GM12878 (cell line): ENCODE measurements at regions not wholly inside any gene's neighbourhood (a gene's known extent, or its start where the extent isn't known, plus 50 kb on each side); places are given as distances from the start of the nearest gene placed in this dataset.

Source experiments
- ATAC-seq: fragments of 200-7000 bp; cut with Tn5 transposase; 3 replicates; pipeline ENCODE4 v1.9.1; 2020; ENCODE audit warnings: mild to moderate bottlenecking, moderate library complexity
- BruUV-seq: library from RNA; stranded (reverse); fragments of 400-500 nt; replicated peaks from 2 replicates; lab custom pipeline; 2021; lab: Mats Ljungman, UMichigan
- CTCF ChIA-PET: fragments of 300-600 bp; sonication (Branson Sonifier 250); formaldehyde crosslinking; extraction: SDS; loops from one replicate; lab custom pipeline; 2021; ENCODE audit warnings: inconsistent platforms; lab: Yijun Ruan, JAX
- POLR2A ChIA-PET: fragments of 350-600 bp; formaldehyde crosslinking; extraction: SDS; loops from one replicate; lab custom pipeline; 2021; ENCODE audit warnings: inconsistent platforms; lab: Charles Lee
- RAD21 ChIA-PET: fragments of 300-600 bp; sonication (Branson Sonifier 250); formaldehyde crosslinking; loops from one replicate; lab custom pipeline; 2023; ENCODE audit warnings: antibody characterized with exemption; ENCODE audit not compliant: unreplicated experiment; lab: Charles Lee
- SMC1A ChIA-PET: fragments of 300-600 bp; sonication (Branson Sonifier 250); formaldehyde crosslinking; loops from one replicate; lab custom pipeline; 2023; ENCODE audit not compliant: unreplicated experiment, uncharacterized antibody; lab: Charles Lee
- DNase-seq: peaks from one replicate; pipeline ENCODE4 v3.0.0-alpha.2; 2011; ENCODE audit warnings: low read depth, low spot score
- FAIRE-seq: peaks from 3 replicates; lab custom pipeline; 2011; peaks lifted over from hg19 to GRCh38; lab: Jason Lieb, UNC
- H2AFZ ChIP-seq: 2 replicates; pipeline ENCODE4 v1.6.0; 2011; ENCODE audit warnings: low read depth, low read length, control low read depth; ENCODE audit not compliant: control insufficient read depth
- H3K27ac ChIP-seq: 2 replicates; pipeline ENCODE4 v1.5.1; 2011; ENCODE audit warnings: control low read depth; ENCODE audit not compliant: control insufficient read depth, insufficient read depth
- H3K27me3 ChIP-seq, 2 experiments: replicated peaks in 1 of 2; 2 replicates each; pipeline versions ENCODE4 v1.6.0 to v1.6.1; 2011; ENCODE audit warnings: low read length in 1 of 2; ENCODE audit not compliant: control insufficient read depth in 2 of 2, insufficient read depth in 2 of 2
- H3K36me3 ChIP-seq, 2 experiments: 2 replicates each; pipeline ENCODE4 v1.5.1; 2011; ENCODE audit warnings: low read length in 1 of 2; ENCODE audit not compliant: control insufficient read depth in 2 of 2, insufficient read depth in 2 of 2
- H3K4me1 ChIP-seq: 2 replicates; pipeline ENCODE4 v1.6.1; 2011; ENCODE audit warnings: mild to moderate bottlenecking, low read length, moderate library complexity, mixed read lengths; ENCODE audit not compliant: control insufficient read depth, insufficient read depth
- H3K4me2 ChIP-seq: 2 replicates; pipeline ENCODE4 v1.6.0; 2011; ENCODE audit warnings: control low read depth; ENCODE audit not compliant: control insufficient read depth, insufficient read depth
- H3K4me3 ChIP-seq: fragments of 200-600 bp; sonication (generic); 2 replicates; pipeline ENCODE4 v1.5.1; 2016
- H3K79me2 ChIP-seq: 2 replicates; pipeline ENCODE4 v1.6.0; 2011; ENCODE audit warnings: low read length; ENCODE audit not compliant: control insufficient read depth, insufficient read depth
- H3K9ac ChIP-seq: 2 replicates; pipeline ENCODE4 v1.8.0; 2011; ENCODE audit warnings: low read length, control low read depth, mixed read lengths; ENCODE audit not compliant: control insufficient read depth, insufficient read depth
- H3K9me3 ChIP-seq: replicated peaks from 3 replicates; pipeline ENCODE4 v1.5.1; 2011; ENCODE audit warnings: mild to moderate bottlenecking, low read length; ENCODE audit not compliant: control insufficient read depth, insufficient read depth
- H4K20me1 ChIP-seq: 2 replicates; pipeline ENCODE4 v1.6.0; 2011; ENCODE audit not compliant: control insufficient read depth, insufficient read depth
- BACH1 ChIP-seq: fragments of 450-650 bp; IDR thresholded peaks from 2 replicates; pipeline ENCODE4 v1.6.1; 2017; ENCODE audit warnings: mild to moderate bottlenecking, borderline replicate concordance
- IRF5 ChIP-seq: fragments of 450-650 bp; IDR thresholded peaks from 2 replicates; pipeline ENCODE4 v1.6.1; 2017; ENCODE audit warnings: borderline replicate concordance
- MEF2B ChIP-seq: fragments of 450-650 bp; IDR thresholded peaks from 2 replicates; pipeline ENCODE4 v1.6.1; 2018; ENCODE audit warnings: mild to moderate bottlenecking, moderate library complexity; ENCODE audit not compliant: partially characterized antibody, poor library complexity, severe bottlenecking
- PAX8 ChIP-seq: fragments of 450-650 bp; IDR thresholded peaks from 2 replicates; pipeline ENCODE4 v1.6.1; 2017; ENCODE audit warnings: mild to moderate bottlenecking, moderate library complexity
- POLR2AphosphoS2 ChIP-seq: IDR thresholded peaks from 2 replicates; pipeline ENCODE4 v1.6.1; 2011; ENCODE audit warnings: low read depth, mild to moderate bottlenecking, low read length, improper control_type of control experiment, moderate library complexity
- WGBS: methylation state at CpG from one replicate; pipeline ENCODE4 v1.1.6; 2016; ENCODE audit warnings: low lambda C conversion rate; ENCODE audit not compliant: insufficient replicate concordance, insufficient coverage; ENCODE audit errors: missing lambda C conversion rate; 5-methylcytosine and 5-hydroxymethylcytosine counted together
- in situ Hi-C: fragments of 300-500 bp; cut with MboI; formaldehyde crosslinking; loops from 9 replicates; pipeline ENCODE4 v1.14.3; 2018; ENCODE audit warnings: mixed read lengths
- intact Hi-C: fragments of 100-400 bp; cut with micrococcal nuclease; formaldehyde crosslinking; loops from one replicate; pipeline ENCODE4 v1.14.2; 2022; ENCODE audit not compliant: unreplicated experiment

- no peaks in the 10 kb centered on the region for H3K36me3 ChIP-seq
- SMC1A ChIA-PET: no interaction called here
- no peak overlapping the region for H3K4me3 ChIP-seq
- no peak overlapping the region for H2AFZ ChIP-seq
- FAIRE-seq (no peak), DNase-seq (no peak), ATAC-seq (no peak)
- no peak overlapping the region for H3K9ac ChIP-seq
- H3K4me2 ChIP-seq: no peak overlapping the region
- no peaks in the 10 kb centered on the region for H4K20me1 ChIP-seq
- TF ChIP-seq BACH1 (no peak), POLR2AphosphoS2 (no peak), IRF5 (no peak)
- no peak overlapping the region for H3K27ac ChIP-seq
- RAD21 ChIA-PET: no interaction called here
- no peaks in the 10 kb centered on the region for H3K79me2 ChIP-seq
- H3K27me3 ChIP-seq: no peaks in the 10 kb centered on the region; a peak in 1 of 4 replicates
- CTCF ChIA-PET: no interaction called here
- no TSS peak for BruUV-seq
- H3K9me3 ChIP-seq: no peaks in the 10 kb centered on the region
- intact Hi-C loops: no loop called here
- 31% methylated on average over 3 of the region's 3 CpGs for WGBS
- POLR2A ChIA-PET: interaction anchor here (0.6 kb wide), 1 partner anchor 879 kb away, joined by 3 read pairs; no protein-coding TSS in a partner anchor
- in situ Hi-C loops: no loop called here
- H3K4me1 ChIP-seq: no peaks in the 10 kb centered on the region
Observed at GRCh38 chr2:145066856-145067548, 547.1 kb upstream of the ZEB2 start.

- Histone ChIP-seq H3K4me1 (no peaks in the 10 kb centered on the region), H3K9me3 (no peaks in the 10 kb centered on the region), H3K79me2 (no peaks in the 10 kb centered on the region), H3K27ac (no peak overlapping the region), H3K27me3 (no peaks in the 10 kb centered on the region; a peak in 1 of 4 replicates), H3K4me3 (no peak overlapping the region), H3K9ac (no peak overlapping the region), H4K20me1 (no peaks in the 10 kb centered on the region), H3K4me2 (no peak overlapping the region), H2AFZ (no peak overlapping the region), H3K36me3 (no peaks in the 10 kb centered on the region)
- SMC1A ChIA-PET: no interaction called here
- TF ChIP-seq PAX8: no peak
- peak; percentile 19 for TF ChIP-seq MEF2B
- CTCF ChIA-PET: no interaction called here
- POLR2A ChIA-PET: no interaction called here
- DNase-seq (no peak), FAIRE-seq (no peak), ATAC-seq (no peak)
- intact Hi-C loops: no loop called here
- RAD21 ChIA-PET: no interaction called here
- no TSS peak for BruUV-seq
- in situ Hi-C loops: no loop called here
- 11% methylated on average over 4 of the region's 4 CpGs for WGBS
Observed at GRCh38 chr2:145066151-145066661, 546.3 kb upstream of the ZEB2 start.
